Epithelial cell of proximal tubule (primary cell): ENCODE measurements at regions not wholly inside any gene's neighbourhood (a gene's known extent, or its start where the extent isn't known, plus 50 kb on each side); places are given as distances from the start of the nearest gene placed in this dataset.

Experiments
- DNase-seq: peaks from one replicate; pipeline ENCODE4 v3.0.0-alpha.2; 2011; ENCODE audit warnings: low read depth
- H3K4me3 ChIP-seq: 2 replicates; pipeline ENCODE4 v1.5.1; 2011; ENCODE audit warnings: low read depth, mild to moderate bottlenecking, low read length
- CTCF ChIP-seq: conservative IDR thresholded peaks from 2 replicates; pipeline ENCODE4 v1.5.1; 2012; ENCODE audit warnings: low read depth, mild to moderate bottlenecking, low read length

- DNase-seq = no peak
- H3K4me3 ChIP-seq = no peak overlapping the region
- TF ChIP-seq CTCF = no peak
Observed at GRCh38 chr2:62413116-62413663, 92.8 kb downstream of the TMEM17 start.

GRCh38 chr2:62412347-62412742, 93.7 kb downstream of the TMEM17 start:
- DNase-seq = no peak
- TF ChIP-seq CTCF = no peak

GRCh38 chr2:62410926-62411456, 95.0 kb downstream of the TMEM17 start:
- TF ChIP-seq CTCF = no peak
- no peak for DNase-seq

More at GRCh38 chr2:62412347-62412742, 93.7 kb downstream of the TMEM17 start:
- no peak overlapping the region for H3K4me3 ChIP-seq

GRCh38 chr2:62410015-62410453, 96.0 kb downstream of the TMEM17 start:
- TF ChIP-seq CTCF = peak; percentile 51
- no peak overlapping the region for H3K4me3 ChIP-seq
- DNase-seq = no peak

More at GRCh38 chr2:62410926-62411456, 95.0 kb downstream of the TMEM17 start:
- no peak overlapping the region for H3K4me3 ChIP-seq

GRCh38 chr2:62409442-62409841, 96.6 kb downstream of the TMEM17 start:
- no peak for TF ChIP-seq CTCF
- no peak for DNase-seq
- H3K4me3 ChIP-seq = no peak overlapping the region

GRCh38 chr2:62408241-62408677, 97.7 kb downstream of the TMEM17 start:
- DNase-seq = no peak
- no peak overlapping the region for H3K4me3 ChIP-seq
- no peak for TF ChIP-seq CTCF

- H3K4me3 ChIP-seq = no peak overlapping the region
- no peak for TF ChIP-seq CTCF
- DNase-seq = no peak
Observed at GRCh38 chr2:62407838-62408237, 98.2 kb downstream of the TMEM17 start.
